Myocyte (in vitro differentiated cells): ENCODE measurements at regions not wholly inside any gene's neighbourhood (a gene's known extent, or its start where the extent isn't known, plus 50 kb on each side); places are given as distances from the start of the nearest gene placed in this dataset.
"Not testable (repeated sequence)": the region's sequence is repeated elsewhere in the genome, so short reads cannot be mapped to it uniquely, and the experiment has no call there.

Experiments used
- DNase-seq: peaks from one replicate; pipeline ENCODE4 v3.0.0-alpha.2; 2012; ENCODE audit warnings: low read depth

DNA sequence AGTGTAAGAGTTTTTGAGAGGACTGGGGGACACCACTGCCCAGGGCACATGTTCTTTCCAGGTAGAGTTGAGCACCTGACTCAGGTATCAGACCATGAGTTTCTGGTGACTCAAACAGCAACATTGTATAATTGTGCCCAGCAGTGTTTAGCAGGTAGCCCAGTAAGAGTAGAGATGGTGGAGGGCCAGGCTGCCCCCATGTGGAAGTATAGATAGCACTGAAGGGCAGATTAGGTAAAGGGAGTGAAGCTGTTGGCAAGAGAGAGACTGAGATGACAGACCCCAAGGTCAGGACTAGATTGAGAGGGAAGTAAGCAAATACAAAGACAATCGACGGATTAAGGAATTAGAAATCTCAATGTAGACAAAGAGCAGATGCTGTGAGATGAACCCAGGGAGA lies 74.6 kb downstream of the TRIM42 start:
- DNase-seq: no peak

- DNase-seq: peak; percentile 67
These were observed 76.2 kb downstream of the TRIM42 start for GRCh38 chr3:140753865-140754754.

DNA sequence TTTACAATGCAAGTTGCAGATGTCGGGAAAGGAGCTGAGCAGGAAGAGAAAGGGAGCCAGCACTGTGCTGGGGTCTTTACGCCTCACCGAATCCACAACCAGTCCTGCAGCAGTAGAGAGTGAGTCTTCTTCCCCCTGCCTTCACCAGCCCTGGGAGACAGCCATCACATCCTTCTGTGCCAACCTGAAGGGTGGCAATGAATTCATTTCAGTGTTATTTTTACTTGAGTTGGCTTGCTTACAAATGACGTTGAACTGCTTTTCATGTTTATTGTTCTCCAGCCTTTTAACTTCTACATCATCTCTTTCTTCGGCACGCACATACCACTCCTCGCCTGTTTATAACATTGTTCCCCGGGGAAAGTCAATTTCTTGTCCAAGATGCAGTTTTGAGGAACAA lies 77.1 kb downstream of the TRIM42 start:
- no peak for DNase-seq

GRCh38 chr3:140756240-140757016 lies 78.6 kb downstream of the TRIM42 start:
- DNase-seq: no peak

DNA sequence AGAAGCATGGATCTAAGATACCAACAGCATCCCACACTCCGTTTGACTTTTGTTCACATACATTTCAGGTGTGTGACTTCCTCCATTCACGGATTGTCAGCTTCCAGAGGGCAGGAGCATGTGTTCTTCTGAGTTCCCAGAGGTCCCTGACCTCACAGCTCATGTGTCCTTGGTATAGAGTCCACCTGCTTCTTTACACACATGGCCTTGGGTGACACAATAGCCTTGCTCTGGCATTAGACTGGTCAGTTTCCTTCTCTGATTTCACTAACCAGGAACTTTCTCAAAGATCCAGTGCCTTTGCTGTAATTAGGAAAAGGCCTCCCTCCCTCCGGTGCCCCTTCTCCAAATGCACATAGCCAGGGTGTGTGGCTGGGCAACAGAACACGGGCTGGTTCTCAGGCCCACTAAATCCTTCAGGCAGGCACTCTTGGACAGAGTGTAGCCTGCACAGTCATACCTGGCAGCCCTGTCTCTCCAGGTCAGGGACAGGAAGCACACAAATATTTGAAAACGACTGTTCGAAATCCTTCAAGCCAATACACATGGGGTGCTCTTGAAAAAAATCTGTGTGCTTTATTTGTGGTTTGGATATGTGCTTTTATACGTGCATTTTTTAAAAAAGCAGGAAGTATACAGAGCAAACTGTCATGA lies 81.1 kb downstream of the TRIM42 start:
- DNase-seq: peak; percentile 51

GRCh38 chr3:140760324-140761075 lies 82.6 kb downstream of the TRIM42 start:
- DNase-seq: peak; percentile 92

GRCh38 chr3:140761076-140761639 lies 83.3 kb downstream of the TRIM42 start:
- DNase-seq: no peak

DNA sequence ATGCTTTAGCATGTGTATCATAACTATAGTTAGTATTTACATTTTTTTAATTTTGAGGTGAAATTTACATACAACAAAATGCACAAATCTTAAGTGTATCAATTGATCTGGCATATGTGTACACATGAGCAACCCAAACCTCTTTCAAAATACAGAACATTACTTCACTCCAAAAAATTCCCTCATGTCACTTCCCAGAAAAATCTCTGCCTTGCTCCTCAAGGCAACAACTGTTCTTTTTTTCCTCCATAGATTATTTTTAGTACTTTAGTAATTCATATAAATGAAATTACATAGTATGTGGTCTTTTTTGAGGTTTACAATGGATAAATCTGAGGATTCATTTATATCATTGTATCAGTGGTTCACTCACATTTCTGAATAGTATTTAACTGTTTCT lies 84.9 kb downstream of the TRIM42 start:
- DNase-seq: peak; percentile 69

- no peak for DNase-seq
These were observed 85.7 kb downstream of the TRIM42 start for GRCh38 chr3:140763532-140763931.

- DNase-seq: peak; percentile 66
These were observed 87.4 kb downstream of the TRIM42 start for GRCh38 chr3:140765246-140765645.

- no peak for DNase-seq
These were observed 88.6 kb downstream of the TRIM42 start for GRCh38 chr3:140766465-140766864.

DNA sequence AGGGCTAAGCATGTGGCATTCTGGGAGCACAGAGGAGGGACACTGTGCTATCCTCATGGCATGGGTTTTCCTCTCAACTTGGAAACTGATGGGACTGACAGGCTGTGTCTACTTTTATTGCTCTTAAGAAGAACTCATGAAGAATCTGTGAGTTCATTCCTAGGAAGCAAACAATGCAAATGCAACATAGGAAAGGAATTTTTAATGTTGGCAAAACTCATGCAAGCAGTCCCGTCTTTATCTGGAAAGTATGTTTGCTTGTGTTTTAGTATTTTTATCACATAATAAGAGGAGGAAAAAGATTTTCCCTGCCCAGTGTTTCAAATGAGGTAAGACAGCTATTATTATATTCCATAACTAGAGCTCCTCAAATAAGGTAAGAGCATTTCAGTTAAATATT lies 89.7 kb downstream of the TRIM42 start:
- DNase-seq: no peak

- no peak for DNase-seq
These were observed 91.1 kb downstream of the TRIM42 start for GRCh38 chr3:140768941-140769340.

DNA sequence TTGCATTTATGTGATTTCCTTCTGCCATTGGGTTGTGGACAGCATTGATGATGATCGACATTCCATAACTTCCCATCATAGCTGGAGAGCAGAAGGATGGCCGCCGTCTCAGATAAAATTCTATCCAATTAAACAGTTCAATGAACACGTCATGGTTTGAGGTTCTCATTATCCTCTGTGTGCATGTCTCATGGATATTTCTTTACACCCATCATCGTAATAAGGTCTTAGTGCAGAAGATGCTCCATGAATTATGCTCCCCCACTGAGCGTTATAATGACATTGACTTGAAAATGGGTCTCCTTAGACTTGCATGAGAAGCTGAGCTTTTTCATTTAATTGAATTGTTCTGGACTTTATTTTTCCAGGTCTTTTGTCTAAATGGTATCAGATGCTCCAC lies 92.1 kb downstream of the TRIM42 start:
- no peak for DNase-seq

DNA sequence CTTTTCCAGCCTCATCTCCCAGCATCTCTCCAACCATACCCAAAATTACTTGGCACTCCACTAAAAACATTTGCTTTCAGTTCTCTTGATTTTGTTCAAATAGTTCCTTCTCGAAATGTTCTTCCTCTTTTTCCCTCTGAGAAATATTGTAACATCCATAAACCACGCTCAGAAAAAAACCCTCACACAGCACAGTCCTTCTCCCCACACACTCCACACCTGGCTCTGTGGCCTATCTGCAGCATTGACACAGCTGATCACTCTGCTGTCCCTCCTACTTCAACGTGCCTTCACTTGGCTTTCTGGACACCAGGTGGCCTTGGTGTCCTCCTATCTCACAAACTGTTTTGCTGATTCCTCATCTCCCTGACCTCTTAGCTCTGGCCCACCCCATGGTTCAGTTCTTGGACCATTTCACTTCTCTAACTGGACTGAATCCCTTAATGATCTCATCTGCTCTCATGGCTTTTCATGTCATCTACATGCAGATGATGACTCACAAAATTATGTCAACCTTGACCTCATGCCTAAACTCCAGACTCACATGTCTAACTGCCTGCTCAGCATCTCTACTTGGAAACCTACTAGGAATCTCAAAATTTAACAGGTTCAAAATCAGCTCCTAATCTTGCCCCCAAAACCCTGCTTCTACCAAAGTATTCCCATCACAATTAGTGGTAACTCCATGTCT lies 93.3 kb downstream of the TRIM42 start:
- DNase-seq: no peak

- no peak for DNase-seq
These were observed 99.9 kb downstream of the TRIM42 start for GRCh38 chr3:140777631-140778233.

DNA sequence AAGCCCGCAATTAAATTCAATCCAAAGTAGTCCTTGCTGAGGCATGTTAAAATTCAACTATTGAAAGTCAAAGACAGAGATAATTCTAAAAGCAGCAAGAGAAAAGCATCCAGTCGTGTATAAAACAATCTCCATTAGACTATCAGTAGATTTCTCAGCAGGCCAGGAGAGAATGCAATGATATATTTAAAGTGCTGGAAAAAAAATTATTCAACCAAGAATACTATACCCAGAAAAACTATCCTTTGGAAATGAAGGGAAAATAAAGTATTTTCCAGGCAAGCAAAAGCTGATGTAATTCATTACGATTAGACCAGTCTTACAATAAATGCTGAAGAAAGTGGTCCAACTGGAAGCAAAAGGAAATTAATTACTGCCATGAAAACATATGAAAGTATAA lies 113.5 kb downstream of the TRIM42 start:
- DNase-seq: no peak

GRCh38 chr3:140794507-140794906 lies 116.6 kb downstream of the TRIM42 start:
- DNase-seq: no peak

GRCh38 chr3:140802898-140803297 lies 125.0 kb downstream of the TRIM42 start:
- DNase-seq: not testable (repeated sequence)

DNA sequence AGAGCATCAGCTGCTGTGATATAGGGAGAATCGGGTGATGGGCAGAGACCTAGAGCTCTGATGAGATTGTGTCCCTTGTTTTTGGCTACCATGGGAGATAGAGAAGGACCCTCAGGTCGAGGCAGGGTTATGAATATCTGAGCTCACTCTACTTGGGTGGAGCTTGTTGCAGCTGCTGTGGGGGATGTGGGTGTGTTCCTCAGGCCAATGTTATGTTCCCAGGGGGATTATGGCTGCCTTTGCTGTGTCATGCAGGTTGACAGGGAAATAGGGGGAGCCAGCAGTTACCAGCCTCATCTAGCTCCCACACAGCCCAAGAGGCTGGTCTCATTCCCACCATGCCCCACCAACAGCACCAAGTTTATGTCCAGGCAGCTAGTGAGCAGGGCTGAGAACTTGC lies 131.5 kb downstream of the TRIM42 start:
- peak; percentile 69 for DNase-seq
